ENCODE measurements at regions not wholly inside any gene's neighbourhood (a gene's known extent, or its start where the extent isn't known, plus 50 kb on each side); places are given as distances from the start of the nearest gene placed in this dataset.

DNA sequence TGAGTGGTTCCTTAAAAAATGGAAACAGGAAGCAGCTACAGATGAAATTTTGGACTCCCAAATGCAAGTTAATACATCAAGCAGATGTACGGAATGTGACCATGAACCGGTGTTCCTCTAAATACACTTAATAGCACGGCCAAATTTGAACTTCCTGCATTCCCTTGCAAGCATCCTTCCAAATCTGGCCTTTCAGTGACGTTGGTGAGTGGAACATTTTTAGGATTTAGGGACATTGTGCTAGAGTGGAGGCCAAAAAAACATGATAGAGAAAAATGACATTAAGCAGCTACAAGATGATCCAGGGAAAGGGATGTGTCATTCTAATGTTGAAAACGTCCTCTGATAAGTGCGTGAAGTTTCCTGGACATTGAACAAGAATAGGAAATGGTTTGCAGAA lies 62.1 kb downstream of the CTAGE1 start:
- no TSS peak for BruUV-seq (replicated peaks)
- ChIA-PET CTCF (no interaction called here), POLR2A (no interaction called here)
- intact Hi-C loops (cut with micrococcal nuclease; ENCODE audit: unreplicated experiment) = no loop called here
- Histone ChIP-seq H3K27me3 (replicated peaks; ENCODE audit: control insufficient read depth, insufficient read depth, low read length) (no peaks in the 10 kb centered on the region), H3K4me1 (no peaks in the 10 kb centered on the region), H3K36me3 (ENCODE audit: control insufficient read depth, insufficient read depth, low read length) (no peaks in the 10 kb centered on the region), H3K9me3 (no peaks in the 10 kb centered on the region), H3K4me3 (ENCODE audit: low read depth, low read length) (no peak overlapping the region)
- H3K9me3 Mint-ChIP-seq (ENCODE audit: unreplicated experiment) = no peaks in the 10 kb centered on the region
- H3K36me3 Mint-ChIP-seq (ENCODE audit: insufficient read depth, unreplicated experiment) = no peaks in the 10 kb centered on the region
- DNase-seq = no peak
- TF ChIP-seq, protein P1, sequence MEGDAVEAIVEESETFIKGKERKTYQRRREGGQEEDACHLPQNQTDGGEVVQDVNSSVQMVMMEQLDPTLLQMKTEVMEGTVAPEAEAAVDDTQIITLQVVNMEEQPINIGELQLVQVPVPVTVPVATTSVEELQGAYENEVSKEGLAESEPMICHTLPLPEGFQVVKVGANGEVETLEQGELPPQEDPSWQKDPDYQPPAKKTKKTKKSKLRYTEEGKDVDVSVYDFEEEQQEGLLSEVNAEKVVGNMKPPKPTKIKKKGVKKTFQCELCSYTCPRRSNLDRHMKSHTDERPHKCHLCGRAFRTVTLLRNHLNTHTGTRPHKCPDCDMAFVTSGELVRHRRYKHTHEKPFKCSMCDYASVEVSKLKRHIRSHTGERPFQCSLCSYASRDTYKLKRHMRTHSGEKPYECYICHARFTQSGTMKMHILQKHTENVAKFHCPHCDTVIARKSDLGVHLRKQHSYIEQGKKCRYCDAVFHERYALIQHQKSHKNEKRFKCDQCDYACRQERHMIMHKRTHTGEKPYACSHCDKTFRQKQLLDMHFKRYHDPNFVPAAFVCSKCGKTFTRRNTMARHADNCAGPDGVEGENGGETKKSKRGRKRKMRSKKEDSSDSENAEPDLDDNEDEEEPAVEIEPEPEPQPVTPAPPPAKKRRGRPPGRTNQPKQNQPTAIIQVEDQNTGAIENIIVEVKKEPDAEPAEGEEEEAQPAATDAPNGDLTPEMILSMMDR (IDR thresholded peaks at IDR 0.05; ENCODE audit: insufficient read depth in 1 of 2, low read depth in 1 of 2, low read length in 1 of 2, severe bottlenecking in 1 of 2, unreplicated experiment in 1 of 2) = no peak
- H3K27me3 Mint-ChIP-seq (ENCODE audit: insufficient read depth, unreplicated experiment) = no peaks in the 10 kb centered on the region
- H3K27ac Mint-ChIP-seq (ENCODE audit: unreplicated experiment) = no peak overlapping the region
- H3K4me1 Mint-ChIP-seq (ENCODE audit: low read depth, unreplicated experiment) = no peaks in the 10 kb centered on the region
- H3K4me3 Mint-ChIP-seq (ENCODE audit: unreplicated experiment) = no peak overlapping the region

DNA sequence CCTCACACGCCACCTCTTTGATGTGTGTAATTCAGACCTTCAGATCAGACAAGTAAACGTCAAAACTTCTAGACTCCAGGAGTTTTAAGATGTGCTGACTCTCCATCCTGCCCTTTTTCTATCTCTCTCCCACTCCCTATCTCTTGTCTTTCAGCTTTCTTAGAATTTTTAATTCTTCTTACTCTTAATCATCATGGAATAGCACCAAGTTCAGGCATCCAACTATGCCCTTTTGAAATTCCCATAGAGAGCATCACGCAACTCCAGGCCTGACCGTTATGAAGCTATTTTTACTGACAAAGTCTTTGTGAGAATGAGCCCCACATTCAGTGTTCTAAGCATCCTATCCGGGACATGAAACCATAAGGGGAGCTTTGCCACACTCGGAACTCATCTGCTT lies 62.6 kb downstream of the CTAGE1 start:
- H3K27me3 ChIP-seq (replicated peaks; ENCODE audit: control insufficient read depth, insufficient read depth, low read length) = no peaks in the 10 kb centered on the region

DNA sequence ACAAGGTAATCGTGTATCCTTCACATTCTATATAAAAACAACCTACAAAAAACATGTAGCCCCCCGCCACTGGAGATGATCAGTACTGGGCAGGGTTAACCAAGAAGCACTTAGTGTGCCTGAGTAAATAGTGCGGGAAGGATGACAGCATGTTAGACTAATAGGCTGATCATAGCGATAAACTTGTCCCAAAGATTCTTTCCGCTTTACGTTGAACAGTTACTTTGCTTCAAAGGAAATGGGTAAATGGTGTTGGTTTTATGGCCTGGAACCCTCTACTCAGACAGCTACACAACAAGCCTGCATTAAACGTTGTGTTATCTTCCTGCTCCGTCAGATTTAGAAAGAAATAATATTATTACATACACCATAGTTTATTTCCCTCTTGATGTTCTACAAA lies 67.7 kb downstream of the CTAGE1 start:
- Histone ChIP-seq H3K9me3 (no peaks in the 10 kb centered on the region), H3K27me3 (replicated peaks; ENCODE audit: control insufficient read depth, insufficient read depth, low read length) (no peaks in the 10 kb centered on the region), H3K4me1 (peaks cover 12% of the 10 kb centered on the region), H3K36me3 (ENCODE audit: control insufficient read depth, insufficient read depth, low read length) (no peaks in the 10 kb centered on the region), H3K4me3 (ENCODE audit: low read depth, low read length) (no peak overlapping the region)
- peaks cover 14% of the 10 kb centered on the region for H3K4me1 Mint-ChIP-seq (ENCODE audit: low read depth, unreplicated experiment)
- no peaks in the 10 kb centered on the region for H3K9me3 Mint-ChIP-seq (ENCODE audit: unreplicated experiment)
- POLR2A ChIA-PET = no interaction called here
- H3K36me3 Mint-ChIP-seq (ENCODE audit: insufficient read depth, unreplicated experiment) = no peaks in the 10 kb centered on the region
- H3K4me3 Mint-ChIP-seq (ENCODE audit: unreplicated experiment) = peak overlapping the region; percentile 79
- no peak overlapping the region for H3K27ac Mint-ChIP-seq (ENCODE audit: unreplicated experiment)
- H3K27me3 Mint-ChIP-seq (ENCODE audit: insufficient read depth, unreplicated experiment) = peaks cover 2% of the 10 kb centered on the region
- no TSS peak for BruUV-seq (replicated peaks)
- intact Hi-C loops (cut with micrococcal nuclease; ENCODE audit: unreplicated experiment) = loop anchor here (10.0 kb wide), 1 partner anchor 125 kb away; no protein-coding TSS in a partner anchor
- TF ChIP-seq, protein P1 (IDR thresholded peaks at IDR 0.05; ENCODE audit: insufficient read depth in 1 of 2, low read depth in 1 of 2, low read length in 1 of 2, severe bottlenecking in 1 of 2, unreplicated experiment in 1 of 2) = no peak
- no peak for DNase-seq
- CTCF ChIA-PET = no interaction called here

More for the DNA sequence above, 62.6 kb downstream of the CTAGE1 start:
- Mint-ChIP-seq H3K4me1 (ENCODE audit: low read depth, unreplicated experiment) (no peaks in the 10 kb centered on the region), H3K4me3 (ENCODE audit: unreplicated experiment) (no peak overlapping the region), H3K9me3 (ENCODE audit: unreplicated experiment) (no peaks in the 10 kb centered on the region), H3K27ac (ENCODE audit: unreplicated experiment) (no peak overlapping the region), H3K27me3 (ENCODE audit: insufficient read depth, unreplicated experiment) (no peaks in the 10 kb centered on the region), H3K36me3 (ENCODE audit: insufficient read depth, unreplicated experiment) (no peaks in the 10 kb centered on the region)
- Histone ChIP-seq H3K4me3 (ENCODE audit: low read depth, low read length) (no peak overlapping the region), H3K9me3 (no peaks in the 10 kb centered on the region), H3K4me1 (no peaks in the 10 kb centered on the region), H3K36me3 (ENCODE audit: control insufficient read depth, insufficient read depth, low read length) (no peaks in the 10 kb centered on the region)
- no TSS peak for BruUV-seq (replicated peaks)
- TF ChIP-seq, protein P1 (IDR thresholded peaks at IDR 0.05; ENCODE audit: insufficient read depth in 1 of 2, low read depth in 1 of 2, low read length in 1 of 2, severe bottlenecking in 1 of 2, unreplicated experiment in 1 of 2) = no peak
- ChIA-PET POLR2A (no interaction called here), CTCF (no interaction called here)
- no peak for DNase-seq
- intact Hi-C loops (cut with micrococcal nuclease; ENCODE audit: unreplicated experiment) = no loop called here

Data from Caco-2 (cell line).